CD4-positive, alpha-beta T cell treated with Interleukin-17A for 1 hour (primary cell): ENCODE measurements at regions not wholly inside any gene's neighbourhood (a gene's known extent, or its start where the extent isn't known, plus 50 kb on each side); places are given as distances from the start of the nearest gene placed in this dataset.
"Not testable (repeated sequence)": the region's sequence is repeated elsewhere in the genome, so short reads cannot be mapped to it uniquely, and the experiment has no call there.

Experiments used
- DNase-seq: peaks from one replicate; pipeline ENCODE4 v3.0.0-alpha.2; 2020

GRCh38 chr14:25699981-25700380 is 650.0 kb upstream of the STXBP6 start:
- DNase-seq: no peak

GRCh38 chr14:25698111-25698510 is 648.2 kb upstream of the STXBP6 start:
- no peak for DNase-seq

- DNase-seq: no peak
Observed at GRCh38 chr14:25696176-25696575, 646.2 kb upstream of the STXBP6 start.

GRCh38 chr14:25685004-25685403 is 635.1 kb upstream of the STXBP6 start:
- DNase-seq: no peak

GRCh38 chr14:25680934-25681333 is 631.0 kb upstream of the STXBP6 start:
- no peak for DNase-seq

- DNase-seq: not testable (repeated sequence)
Observed at GRCh38 chr14:25680511-25680910, 630.6 kb upstream of the STXBP6 start.

- no peak for DNase-seq
Observed at GRCh38 chr14:25677111-25677510, 627.2 kb upstream of the STXBP6 start.

GRCh38 chr14:25667387-25667786 is 617.4 kb upstream of the STXBP6 start:
- no peak for DNase-seq

GRCh38 chr14:25666877-25667276 is 616.9 kb upstream of the STXBP6 start:
- DNase-seq: no peak

- no peak for DNase-seq
Observed at GRCh38 chr14:25658988-25659387, 609.0 kb upstream of the STXBP6 start.

- no peak for DNase-seq
Observed at GRCh38 chr14:25630447-25630846, 580.5 kb upstream of the STXBP6 start.

GRCh38 chr14:25628978-25629377 is 579.0 kb upstream of the STXBP6 start:
- DNase-seq: no peak

GRCh38 chr14:25628390-25628789 is 578.4 kb upstream of the STXBP6 start:
- no peak for DNase-seq

GRCh38 chr14:25626986-25627385 is 577.0 kb upstream of the STXBP6 start:
- no peak for DNase-seq

- DNase-seq: no peak
Observed at GRCh38 chr14:25622763-25623162, 572.8 kb upstream of the STXBP6 start.

- DNase-seq: no peak
Observed at GRCh38 chr14:25620515-25620914, 570.6 kb upstream of the STXBP6 start.

- no peak for DNase-seq
Observed at GRCh38 chr14:25615174-25615573, 565.2 kb upstream of the STXBP6 start.

- no peak for DNase-seq
Observed at GRCh38 chr14:25607192-25607591, 557.2 kb upstream of the STXBP6 start.

- no peak for DNase-seq
Observed at GRCh38 chr14:25602106-25602505, 552.2 kb upstream of the STXBP6 start.

GRCh38 chr14:25588751-25589150 is 538.8 kb upstream of the STXBP6 start:
- DNase-seq: no peak

- no peak for DNase-seq
Observed at GRCh38 chr14:25574628-25575325, 524.8 kb upstream of the STXBP6 start.

GRCh38 chr14:25570483-25570882 is 520.5 kb upstream of the STXBP6 start:
- DNase-seq: no peak

- no peak for DNase-seq
Observed at GRCh38 chr14:25557466-25557865, 507.5 kb upstream of the STXBP6 start.

- DNase-seq: no peak
Observed at GRCh38 chr14:25552826-25553225, 502.9 kb upstream of the STXBP6 start.

- no peak for DNase-seq
Observed at GRCh38 chr14:25551674-25552073, 501.7 kb upstream of the STXBP6 start.
